Heart left ventricle (tissue), 16 donors: ENCODE measurements at regions not wholly inside any gene's neighbourhood (a gene's known extent, or its start where the extent isn't known, plus 50 kb on each side); places are given as distances from the start of the nearest gene placed in this dataset.

Experiments used
- ATAC-seq, 4 donors: fragments of 200-7000 bp; cut with Tn5 transposase; one replicate each; pipeline ENCODE4 v1.9.1; 2020 to 2022; ENCODE audit warnings: moderate library complexity in 4 of 4, mild to moderate bottlenecking in 3 of 4, moderate number of reproducible peaks in 1 of 4
- DNase-seq, 5 donors: peaks; one replicate each; pipeline ENCODE4 v3.0.0-alpha.2; 2020
- H3K27ac ChIP-seq, 12 donors: fragments of 200-600 bp; sonication (generic) in 4 of 12; one replicate each; pipeline versions ENCODE4 v1.5.0 to v1.8.0; 2016 to 2022; ENCODE audit warnings: mild to moderate bottlenecking in 2 of 12
- H3K27me3 ChIP-seq, 9 donors: fragments of 200-600 bp; sonication (generic) in 2 of 9; one replicate each; pipeline versions ENCODE4 v1.5.1 to v1.8.0; 2016 to 2022; ENCODE audit warnings: mild to moderate bottlenecking in 3 of 9
- H3K36me3 ChIP-seq, 9 donors: fragments of 200-600 bp; sonication (generic) in 2 of 9; one replicate each; pipeline versions ENCODE4 v1.5.0 to v1.8.0; 2018 to 2022; ENCODE audit warnings: mild to moderate bottlenecking in 2 of 9
- H3K4me1 ChIP-seq, 12 donors: fragments of 200-600 bp; sonication (generic) in 4 of 12; one replicate each; pipeline versions ENCODE4 v1.5.0 to v1.8.0; 2016 to 2022; ENCODE audit warnings: mild to moderate bottlenecking in 3 of 12
- H3K4me3 ChIP-seq, 12 donors: fragments of 200-600 bp; sonication (generic) in 4 of 12; one replicate each; pipeline versions ENCODE4 v1.5.0 to v1.8.0; 2017 to 2022; ENCODE audit warnings: mild to moderate bottlenecking in 9 of 12, moderate library complexity in 4 of 12
- H3K9me3 ChIP-seq, 12 donors: fragments of 200-600 bp; sonication (generic) in 4 of 12; one replicate each; pipeline versions ENCODE4 v1.5.0 to v1.8.0; 2016 to 2022; ENCODE audit warnings: mild to moderate bottlenecking in 1 of 12
- CTCF ChIP-seq, 12 donors: fragments of 200-600 bp; sonication (generic) in 4 of 12; IDR thresholded peaks; one replicate each; pipeline versions ENCODE4 v1.5.0 to v1.8.0; 2018 to 2022; ENCODE audit warnings: antibody characterized with exemption in 12 of 12, mild to moderate bottlenecking in 5 of 12
- POLR2A ChIP-seq, 2 donors: fragments of 450-650 bp; IDR thresholded peaks; one replicate each; pipeline ENCODE4 v1.6.1; 2017; ENCODE audit warnings: antibody characterized with exemption in 2 of 2, mild to moderate bottlenecking in 2 of 2, moderate library complexity in 2 of 2
- WGBS, 4 donors: extraction: QIAGEN DNeasy Blood & Tissue Kit in 2 of 4; methylation state at CpG; one replicate each; pipeline versions ENCODE4 v1.1.5 to v1.1.7; 2013 to 2018; 5-methylcytosine and 5-hydroxymethylcytosine counted together
- intact Hi-C, 10 donors: fragments of 100-400 bp; cut with DNase I; formaldehyde crosslinking; loops; one replicate each; pipeline versions ENCODE4 v1.11.1 to v1.14.2; 2022
- donor health status: ischemic (EF 13 %, LVEDD 7.1; RV severe dilation, severe dysfunction).
- donor health status: healthy with polysubstance abuse.
- donor health status: DM: no; HTN: yes; CAD: no.
- donor health status: DM: no; HTN: no; CAD: no.
- donor health status: ischemic (EF 25% LVEDD 6.9; RV normal size, moderate dysfunction).
- donor health status: ischemic (EF 25% LVEDD 5.7; RV mildly dilated, moderate dysfunction).
- donor health status: healthy.
- donor health status: DM: yes; HTN: yes; CAD: no.
- donor health status: ischemic (EF 35%, LVEDD 5.7; RV mildly dilated, moderate dysfunction).
- donor health status: nonischemic (EF 11% LVEDD 7.7; RV severe dilation, severe dysfunction).
- donor health status: DM: yes; HTN: yes; CAD: no.
- donor health status: PGD.
- donor health status: ischemic (EF 29% LVEDD 5.4; RV normal size, mild dysfunction).
- donor health status: nonischemic (EF 23%, LVEDD 6.1; RV moderate dilation, normal function).

GRCh38 chr6:56353860-56354259, 106.5 kb upstream of the COL21A1 start:
- Histone ChIP-seq H3K9me3 (peaks cover 0 to 13% (median 0%) of the 10 kb centered on the region in 12 donors), H3K27me3 (no peaks in the 10 kb centered on the region), H3K4me3 (no peak overlapping the region), H3K4me1 (peaks cover 0 to 6% (median 0%) of the 10 kb centered on the region in 12 donors), H3K27ac (no peak overlapping the region), H3K36me3 (no peaks in the 10 kb centered on the region)
- ATAC-seq (no peak), DNase-seq (no peak)
- intact Hi-C loops: loop anchor here in 2 of 10 donors (10.0 kb wide), 1 partner anchor 501 kb away; no protein-coding TSS in a partner anchor
- TF ChIP-seq CTCF (IDR thresholded peaks at IDR 0.05): no peak
- no peak for TF ChIP-seq POLR2A (IDR thresholded peaks at IDR 0.05)

- WGBS, 4 donors: 74 to 91% (median 79%) methylated on average over 6 of the region's 6 CpGs
- intact Hi-C loops: loop anchor here in 2 of 10 donors (10.0 kb wide), 1 partner anchor 504 kb away; no protein-coding TSS in a partner anchor
- Histone ChIP-seq H3K27me3 (no peaks in the 10 kb centered on the region), H3K9me3 (peaks cover 0 to 13% (median 0%) of the 10 kb centered on the region in 12 donors), H3K4me3 (no peak overlapping the region), H3K36me3 (no peaks in the 10 kb centered on the region), H3K4me1 (no peaks in the 10 kb centered on the region), H3K27ac (no peak overlapping the region)
- DNase-seq (no peak), ATAC-seq (no peak)
- no peak for TF ChIP-seq POLR2A (IDR thresholded peaks at IDR 0.05)
- no peak for TF ChIP-seq CTCF (IDR thresholded peaks at IDR 0.05)
Observed at GRCh38 chr6:56350628-56351260, 103.4 kb upstream of the COL21A1 start.

- Histone ChIP-seq H3K9me3 (peaks cover 0 to 13% (median 0%) of the 10 kb centered on the region in 12 donors), H3K27ac (no peak overlapping the region), H3K36me3 (no peaks in the 10 kb centered on the region), H3K4me3 (no peak overlapping the region), H3K4me1 (no peaks in the 10 kb centered on the region), H3K27me3 (no peaks in the 10 kb centered on the region)
- TF ChIP-seq POLR2A (IDR thresholded peaks at IDR 0.05): no peak
- no peak for TF ChIP-seq CTCF (IDR thresholded peaks at IDR 0.05)
- intact Hi-C loops: no loop called here
- DNase-seq (no peak), ATAC-seq (no peak)
- 84 to 90% (median 87%) methylated on average over 3 of the region's 3 CpGs for WGBS, 4 donors
Observed at GRCh38 chr6:56349194-56349593, 101.8 kb upstream of the COL21A1 start.

- H3K36me3 ChIP-seq: no peaks in the 10 kb centered on the region
- no peak for DNase-seq
- 82 to 89% (median 86%) methylated on average over 1 of the region's 1 CpG for WGBS, 4 donors
- intact Hi-C loops: no loop called here
- no peak overlapping the region for H3K4me3 ChIP-seq
- TF ChIP-seq POLR2A (IDR thresholded peaks at IDR 0.05) (no peak), CTCF (IDR thresholded peaks at IDR 0.05) (no peak)
- H3K9me3 ChIP-seq: peaks cover 0 to 6% (median 0%) of the 10 kb centered on the region in 12 donors
- H3K27ac ChIP-seq: no peak overlapping the region
- H3K4me1 ChIP-seq: no peaks in the 10 kb centered on the region
- no peak for ATAC-seq
- H3K27me3 ChIP-seq: no peaks in the 10 kb centered on the region
Observed at GRCh38 chr6:56348578-56348977, 101.2 kb upstream of the COL21A1 start.
